MM.1S (cell line): ENCODE measurements at regions not wholly inside any gene's neighbourhood (a gene's known extent, or its start where the extent isn't known, plus 50 kb on each side); places are given as distances from the start of the nearest gene placed in this dataset.
"Not testable (repeated sequence)": the region's sequence is repeated elsewhere in the genome, so short reads cannot be mapped to it uniquely, and the experiment has no call there.

Experiments
- EZH2 ChIP-seq: fragments of 300-600 bp; sonication (generic); optimal IDR thresholded peaks from 2 replicates; pipeline ENCODE3; 2017; ENCODE audit warnings: low read depth, mild to moderate bottlenecking, antibody characterized with exemption, low read length, mixed read lengths
- EZH2phosphoT487 ChIP-seq: fragments of 300-600 bp; sonication (generic); IDR thresholded peaks from 2 replicates; pipeline ENCODE4 v1.6.1; 2018; ENCODE audit warnings: antibody characterized with exemption, low read length
- TF ChIP-seq, protein P1 (sequence below): fragments of 300-600 bp; sonication (generic); IDR thresholded peaks from 2 replicates; pipeline ENCODE4 v1.5.1; 2016; ENCODE audit warnings: antibody characterized with exemption, low read length, mixed read lengths

DNA sequence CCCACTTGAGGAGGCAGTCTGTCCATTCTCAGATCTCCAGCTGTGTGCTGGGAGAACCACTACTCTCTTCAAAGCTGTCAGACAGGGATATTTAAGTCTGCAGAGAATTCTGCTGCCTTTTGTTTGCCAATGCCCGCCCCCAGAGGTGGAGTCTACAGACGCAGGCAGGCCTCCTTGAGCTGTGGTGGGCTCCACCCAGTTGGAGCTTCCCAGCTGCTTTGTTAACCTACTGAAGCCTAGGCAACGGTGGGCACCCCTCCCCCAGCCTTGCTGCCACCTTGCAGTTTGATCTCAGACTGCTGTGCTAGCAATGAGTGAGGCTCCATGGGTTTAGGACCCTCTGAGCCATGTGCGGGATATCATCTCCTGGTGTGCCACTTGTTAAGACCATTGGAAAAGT is 119.4 kb upstream of the ZNF195 start:
- TF ChIP-seq, protein P1, sequence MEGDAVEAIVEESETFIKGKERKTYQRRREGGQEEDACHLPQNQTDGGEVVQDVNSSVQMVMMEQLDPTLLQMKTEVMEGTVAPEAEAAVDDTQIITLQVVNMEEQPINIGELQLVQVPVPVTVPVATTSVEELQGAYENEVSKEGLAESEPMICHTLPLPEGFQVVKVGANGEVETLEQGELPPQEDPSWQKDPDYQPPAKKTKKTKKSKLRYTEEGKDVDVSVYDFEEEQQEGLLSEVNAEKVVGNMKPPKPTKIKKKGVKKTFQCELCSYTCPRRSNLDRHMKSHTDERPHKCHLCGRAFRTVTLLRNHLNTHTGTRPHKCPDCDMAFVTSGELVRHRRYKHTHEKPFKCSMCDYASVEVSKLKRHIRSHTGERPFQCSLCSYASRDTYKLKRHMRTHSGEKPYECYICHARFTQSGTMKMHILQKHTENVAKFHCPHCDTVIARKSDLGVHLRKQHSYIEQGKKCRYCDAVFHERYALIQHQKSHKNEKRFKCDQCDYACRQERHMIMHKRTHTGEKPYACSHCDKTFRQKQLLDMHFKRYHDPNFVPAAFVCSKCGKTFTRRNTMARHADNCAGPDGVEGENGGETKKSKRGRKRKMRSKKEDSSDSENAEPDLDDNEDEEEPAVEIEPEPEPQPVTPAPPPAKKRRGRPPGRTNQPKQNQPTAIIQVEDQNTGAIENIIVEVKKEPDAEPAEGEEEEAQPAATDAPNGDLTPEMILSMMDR: not testable (repeated sequence)
- not testable (repeated sequence) for TF ChIP-seq EZH2, EZH2phosphoT487
